ENCODE measurements at regions not wholly inside any gene's neighbourhood (a gene's known extent, or its start where the extent isn't known, plus 50 kb on each side); places are given as distances from the start of the nearest gene placed in this dataset.

DNA sequence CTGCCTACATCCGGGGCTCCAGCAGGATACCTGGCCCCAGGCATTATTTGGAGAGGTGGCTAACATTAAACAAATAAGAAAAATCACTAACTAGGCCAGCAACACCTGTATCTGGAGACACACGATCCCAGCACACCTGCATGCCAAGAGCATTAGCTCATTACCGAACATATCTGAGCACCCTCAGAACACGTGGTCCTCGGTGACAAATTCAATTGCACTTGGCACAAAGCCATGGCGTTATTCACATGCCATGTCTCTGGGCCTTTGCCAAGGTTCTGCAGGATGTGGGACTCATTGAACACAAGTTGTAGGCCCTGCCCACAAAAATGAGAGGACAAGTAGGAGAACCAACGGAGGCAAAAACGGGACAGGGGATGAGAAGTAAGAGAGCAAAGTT, 552.3 kb downstream of the TOX3 start (continued):
- TF ChIP-seq, protein P1, sequence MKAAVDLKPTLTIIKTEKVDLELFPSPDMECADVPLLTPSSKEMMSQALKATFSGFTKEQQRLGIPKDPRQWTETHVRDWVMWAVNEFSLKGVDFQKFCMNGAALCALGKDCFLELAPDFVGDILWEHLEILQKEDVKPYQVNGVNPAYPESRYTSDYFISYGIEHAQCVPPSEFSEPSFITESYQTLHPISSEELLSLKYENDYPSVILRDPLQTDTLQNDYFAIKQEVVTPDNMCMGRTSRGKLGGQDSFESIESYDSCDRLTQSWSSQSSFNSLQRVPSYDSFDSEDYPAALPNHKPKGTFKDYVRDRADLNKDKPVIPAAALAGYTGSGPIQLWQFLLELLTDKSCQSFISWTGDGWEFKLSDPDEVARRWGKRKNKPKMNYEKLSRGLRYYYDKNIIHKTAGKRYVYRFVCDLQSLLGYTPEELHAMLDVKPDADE (IDR thresholded peaks at IDR 0.05): no peak
- TF ChIP-seq, protein P2, sequence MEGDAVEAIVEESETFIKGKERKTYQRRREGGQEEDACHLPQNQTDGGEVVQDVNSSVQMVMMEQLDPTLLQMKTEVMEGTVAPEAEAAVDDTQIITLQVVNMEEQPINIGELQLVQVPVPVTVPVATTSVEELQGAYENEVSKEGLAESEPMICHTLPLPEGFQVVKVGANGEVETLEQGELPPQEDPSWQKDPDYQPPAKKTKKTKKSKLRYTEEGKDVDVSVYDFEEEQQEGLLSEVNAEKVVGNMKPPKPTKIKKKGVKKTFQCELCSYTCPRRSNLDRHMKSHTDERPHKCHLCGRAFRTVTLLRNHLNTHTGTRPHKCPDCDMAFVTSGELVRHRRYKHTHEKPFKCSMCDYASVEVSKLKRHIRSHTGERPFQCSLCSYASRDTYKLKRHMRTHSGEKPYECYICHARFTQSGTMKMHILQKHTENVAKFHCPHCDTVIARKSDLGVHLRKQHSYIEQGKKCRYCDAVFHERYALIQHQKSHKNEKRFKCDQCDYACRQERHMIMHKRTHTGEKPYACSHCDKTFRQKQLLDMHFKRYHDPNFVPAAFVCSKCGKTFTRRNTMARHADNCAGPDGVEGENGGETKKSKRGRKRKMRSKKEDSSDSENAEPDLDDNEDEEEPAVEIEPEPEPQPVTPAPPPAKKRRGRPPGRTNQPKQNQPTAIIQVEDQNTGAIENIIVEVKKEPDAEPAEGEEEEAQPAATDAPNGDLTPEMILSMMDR (conservative IDR thresholded peaks at IDR 0.05; ENCODE audit: low read depth in 2 of 2): no peak
- no peak for TF ChIP-seq ZNF331 (CRISPR knock-in tag; IDR thresholded peaks at IDR 0.05; ENCODE audit: low read depth)

DNA sequence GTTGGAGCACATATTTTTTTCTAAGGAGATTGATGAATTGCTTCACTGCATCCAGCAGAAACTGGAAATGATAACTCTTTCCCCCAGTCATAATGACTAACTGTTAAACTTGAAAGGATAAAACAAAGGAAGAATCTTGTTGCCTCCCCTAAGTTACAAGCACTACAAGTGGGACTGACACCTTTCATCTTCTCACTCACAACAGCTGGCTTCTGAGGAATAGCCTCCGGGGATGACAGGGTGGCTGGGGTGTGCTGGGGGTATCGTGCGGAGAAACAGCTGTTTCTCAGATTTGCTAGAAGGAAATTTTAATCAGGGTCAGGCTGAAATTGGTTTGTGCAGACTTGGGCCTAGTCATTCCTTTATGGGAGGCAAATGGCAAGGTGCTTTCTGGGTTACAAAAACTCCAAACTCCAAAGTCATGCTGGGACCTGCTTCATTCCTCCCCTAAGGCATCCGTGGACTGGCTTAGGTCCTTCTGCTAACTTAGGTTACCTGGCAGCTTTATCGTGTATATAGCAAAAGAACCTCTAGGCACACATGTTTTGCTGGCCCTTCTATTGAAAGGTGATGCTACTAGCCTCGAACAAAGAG, 557.2 kb downstream of the TOX3 start:
- H3K27ac Mint-ChIP-seq: no peak overlapping the region
- H3K4me3 Mint-ChIP-seq: no peak overlapping the region
- TF ChIP-seq ZNF114 (CRISPR knock-in tag; IDR thresholded peaks at IDR 0.05) (no peak), ZNF331 (CRISPR knock-in tag; IDR thresholded peaks at IDR 0.05; ENCODE audit: low read depth) (no peak), NANOG (IDR thresholded peaks at IDR 0.05; ENCODE audit: borderline replicate concordance) (no peak), CREB1 (CRISPR knock-in tag; IDR thresholded peaks at IDR 0.05; ENCODE audit: low read depth) (no peak), JUNB (IDR thresholded peaks at IDR 0.05; ENCODE audit: unreplicated experiment) (no peak), POLR2AphosphoS5 (IDR thresholded peaks at IDR 0.05; ENCODE audit: low read depth) (no peak), EZH2 (IDR thresholded peaks at IDR 0.05; ENCODE audit: low read depth, unreplicated experiment) (no peak), STAT1 (IDR thresholded peaks at IDR 0.05; ENCODE audit: unreplicated experiment) (no peak), EZH2phosphoT487 (IDR thresholded peaks at IDR 0.05; ENCODE audit: unreplicated experiment) (no peak)
- TF ChIP-seq, protein P2 (conservative IDR thresholded peaks at IDR 0.05; ENCODE audit: low read depth in 2 of 2): no peak
- TF ChIP-seq, protein P1 (IDR thresholded peaks at IDR 0.05): no peak
- TF ChIP-seq, protein P3, sequence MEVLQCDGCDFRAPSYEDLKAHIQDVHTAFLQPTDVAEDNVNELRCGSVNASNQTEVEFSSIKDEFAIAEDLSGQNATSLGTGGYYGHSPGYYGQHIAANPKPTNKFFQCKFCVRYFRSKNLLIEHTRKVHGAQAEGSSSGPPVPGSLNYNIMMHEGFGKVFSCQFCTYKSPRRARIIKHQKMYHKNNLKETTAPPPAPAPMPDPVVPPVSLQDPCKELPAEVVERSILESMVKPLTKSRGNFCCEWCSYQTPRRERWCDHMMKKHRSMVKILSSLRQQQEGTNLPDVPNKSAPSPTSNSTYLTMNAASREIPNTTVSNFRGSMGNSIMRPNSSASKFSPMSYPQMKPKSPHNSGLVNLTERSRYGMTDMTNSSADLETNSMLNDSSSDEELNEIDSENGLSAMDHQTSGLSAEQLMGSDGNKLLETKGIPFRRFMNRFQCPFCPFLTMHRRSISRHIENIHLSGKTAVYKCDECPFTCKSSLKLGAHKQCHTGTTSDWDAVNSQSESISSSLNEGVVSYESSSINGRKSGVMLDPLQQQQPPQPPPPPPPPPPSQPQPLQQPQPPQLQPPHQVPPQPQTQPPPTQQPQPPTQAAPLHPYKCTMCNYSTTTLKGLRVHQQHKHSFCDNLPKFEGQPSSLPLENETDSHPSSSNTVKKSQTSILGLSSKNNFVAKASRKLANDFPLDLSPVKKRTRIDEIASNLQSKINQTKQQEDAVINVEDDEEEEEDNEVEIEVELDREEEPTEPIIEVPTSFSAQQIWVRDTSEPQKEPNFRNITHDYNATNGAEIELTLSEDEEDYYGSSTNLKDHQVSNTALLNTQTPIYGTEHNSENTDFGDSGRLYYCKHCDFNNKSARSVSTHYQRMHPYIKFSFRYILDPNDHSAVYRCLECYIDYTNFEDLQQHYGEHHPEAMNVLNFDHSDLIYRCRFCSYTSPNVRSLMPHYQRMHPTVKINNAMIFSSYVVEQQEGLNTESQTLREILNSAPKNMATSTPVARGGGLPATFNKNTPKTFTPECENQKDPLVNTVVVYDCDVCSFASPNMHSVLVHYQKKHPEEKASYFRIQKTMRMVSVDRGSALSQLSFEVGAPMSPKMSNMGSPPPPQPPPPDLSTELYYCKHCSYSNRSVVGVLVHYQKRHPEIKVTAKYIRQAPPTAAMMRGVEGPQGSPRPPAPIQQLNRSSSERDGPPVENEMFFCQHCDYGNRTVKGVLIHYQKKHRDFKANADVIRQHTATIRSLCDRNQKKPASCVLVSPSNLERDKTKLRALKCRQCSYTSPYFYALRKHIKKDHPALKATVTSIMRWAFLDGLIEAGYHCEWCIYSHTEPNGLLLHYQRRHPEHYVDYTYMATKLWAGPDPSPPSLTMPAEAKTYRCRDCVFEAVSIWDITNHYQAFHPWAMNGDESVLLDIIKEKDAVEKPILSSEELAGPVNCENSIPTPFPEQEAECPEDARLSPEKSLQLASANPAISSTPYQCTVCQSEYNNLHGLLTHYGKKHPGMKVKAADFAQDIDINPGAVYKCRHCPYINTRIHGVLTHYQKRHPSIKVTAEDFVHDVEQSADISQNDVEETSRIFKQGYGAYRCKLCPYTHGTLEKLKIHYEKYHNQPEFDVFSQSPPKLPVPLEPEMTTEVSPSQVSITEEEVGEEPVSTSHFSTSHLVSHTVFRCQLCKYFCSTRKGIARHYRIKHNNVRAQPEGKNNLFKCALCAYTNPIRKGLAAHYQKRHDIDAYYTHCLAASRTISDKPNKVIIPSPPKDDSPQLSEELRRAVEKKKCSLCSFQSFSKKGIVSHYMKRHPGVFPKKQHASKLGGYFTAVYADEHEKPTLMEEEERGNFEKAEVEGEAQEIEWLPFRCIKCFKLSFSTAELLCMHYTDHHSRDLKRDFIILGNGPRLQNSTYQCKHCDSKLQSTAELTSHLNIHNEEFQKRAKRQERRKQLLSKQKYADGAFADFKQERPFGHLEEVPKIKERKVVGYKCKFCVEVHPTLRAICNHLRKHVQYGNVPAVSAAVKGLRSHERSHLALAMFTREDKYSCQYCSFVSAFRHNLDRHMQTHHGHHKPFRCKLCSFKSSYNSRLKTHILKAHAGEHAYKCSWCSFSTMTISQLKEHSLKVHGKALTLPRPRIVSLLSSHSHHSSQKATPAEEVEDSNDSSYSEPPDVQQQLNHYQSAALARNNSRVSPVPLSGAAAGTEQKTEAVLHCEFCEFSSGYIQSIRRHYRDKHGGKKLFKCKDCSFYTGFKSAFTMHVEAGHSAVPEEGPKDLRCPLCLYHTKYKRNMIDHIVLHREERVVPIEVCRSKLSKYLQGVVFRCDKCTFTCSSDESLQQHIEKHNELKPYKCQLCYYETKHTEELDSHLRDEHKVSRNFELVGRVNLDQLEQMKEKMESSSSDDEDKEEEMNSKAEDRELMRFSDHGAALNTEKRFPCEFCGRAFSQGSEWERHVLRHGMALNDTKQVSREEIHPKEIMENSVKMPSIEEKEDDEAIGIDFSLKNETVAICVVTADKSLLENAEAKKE (CRISPR knock-in tag; IDR thresholded peaks at IDR 0.05): no peak

More for the DNA sequence above, 557.2 kb downstream of the TOX3 start:
- no peaks in the 10 kb centered on the region for H4K20me1 ChIP-seq (replicated peaks; ENCODE audit: insufficient read depth)
- Mint-ChIP-seq H3K27me3 (ENCODE audit: insufficient read depth, low read depth, poor library complexity) (no peaks in the 10 kb centered on the region), H3K9me3 (no peaks in the 10 kb centered on the region; the same call in 2 of the 3 replicates), H3K4me1 (no peaks in the 10 kb centered on the region), H3K36me3 (ENCODE audit: low read depth) (no peaks in the 10 kb centered on the region)
- H3K27ac ChIP-seq (ENCODE audit: low read depth): no peak overlapping the region
- no peak overlapping the region for H3K4me2 ChIP-seq
- H3K79me2 ChIP-seq (replicated peaks; ENCODE audit: insufficient read depth): no peaks in the 10 kb centered on the region
- ATAC-seq: no peak
- peaks cover 11% of the 10 kb centered on the region; the same call in 1 of the 2 replicates for H3K9me2 ChIP-seq (ENCODE audit: insufficient read depth)
- H3F3A ChIP-seq (replicated peaks; ENCODE audit: low read depth): no peaks in the 10 kb centered on the region
- H3K27me3 ChIP-seq (ENCODE audit: insufficient read depth): no peaks in the 10 kb centered on the region
- H2AFZ ChIP-seq: peak overlapping the region; percentile 56; the same call in 1 of the 2 replicates
- no peak for DNase-seq (ENCODE audit: low spot score)
- H3K4me3 ChIP-seq: no peak overlapping the region
- no peaks in the 10 kb centered on the region for H3K4me1 ChIP-seq (ENCODE audit: insufficient read depth)
- no peaks in the 10 kb centered on the region for H3K36me3 ChIP-seq (ENCODE audit: insufficient read depth)
